H1 (cell line): ENCODE measurements at regions not wholly inside any gene's neighbourhood (a gene's known extent, or its start where the extent isn't known, plus 50 kb on each side); places are given as distances from the start of the nearest gene placed in this dataset.

Source experiments
- TF ChIP-seq, protein P1 (sequence below): fragments of 300-600 bp; sonication (generic); IDR thresholded peaks from 2 replicates; pipeline ENCODE4 v1.7.1; 2012; ENCODE audit warnings: low read length, moderate library complexity, mild to moderate bottlenecking, inconsistent platforms; ENCODE audit not compliant: insufficient replicate concordance

DNA sequence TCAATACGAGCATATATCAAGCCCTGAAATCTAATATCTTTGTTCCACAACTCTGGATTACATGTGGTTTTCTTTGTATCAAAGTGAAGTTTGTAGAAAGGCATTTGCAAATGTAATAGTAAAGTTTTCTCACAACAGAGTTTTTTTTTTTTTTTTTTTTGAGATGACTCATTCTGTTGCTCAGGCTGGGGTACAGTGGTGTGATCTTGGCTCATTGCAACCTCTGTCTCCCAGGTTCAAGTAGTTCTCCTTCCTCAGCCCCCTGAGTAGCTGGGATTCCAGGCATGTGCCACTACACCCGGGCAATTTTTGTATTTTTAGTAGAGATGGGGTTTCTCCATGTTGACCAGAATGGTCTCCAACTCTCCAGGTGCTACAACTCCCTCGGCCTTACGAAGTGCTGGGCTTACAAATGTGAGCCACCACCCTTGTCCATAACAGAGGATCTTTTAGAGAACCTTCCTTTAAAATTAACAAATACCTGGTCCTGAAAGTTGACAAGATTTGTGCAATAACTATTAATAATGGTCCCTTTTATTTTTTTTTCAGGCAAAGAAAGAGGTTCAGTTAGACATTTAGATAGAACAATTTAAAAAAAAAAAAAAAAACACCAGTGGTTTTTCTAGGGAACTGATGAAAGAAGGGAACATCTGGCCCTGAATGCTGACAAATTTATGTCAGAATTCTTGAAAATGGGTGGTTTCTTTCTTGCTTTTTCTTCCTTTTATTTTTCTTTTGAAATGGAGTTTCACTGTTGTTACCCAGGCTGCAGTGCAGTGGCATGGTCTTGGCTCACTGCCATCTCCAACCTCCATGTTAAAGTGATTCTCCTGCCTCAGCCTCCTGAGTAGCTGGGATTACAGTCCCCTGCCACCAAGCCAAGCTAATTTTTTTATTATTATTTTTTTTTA lies 278.5 kb downstream of the RPS4Y2 start (continued):
- TF ChIP-seq, protein P1, sequence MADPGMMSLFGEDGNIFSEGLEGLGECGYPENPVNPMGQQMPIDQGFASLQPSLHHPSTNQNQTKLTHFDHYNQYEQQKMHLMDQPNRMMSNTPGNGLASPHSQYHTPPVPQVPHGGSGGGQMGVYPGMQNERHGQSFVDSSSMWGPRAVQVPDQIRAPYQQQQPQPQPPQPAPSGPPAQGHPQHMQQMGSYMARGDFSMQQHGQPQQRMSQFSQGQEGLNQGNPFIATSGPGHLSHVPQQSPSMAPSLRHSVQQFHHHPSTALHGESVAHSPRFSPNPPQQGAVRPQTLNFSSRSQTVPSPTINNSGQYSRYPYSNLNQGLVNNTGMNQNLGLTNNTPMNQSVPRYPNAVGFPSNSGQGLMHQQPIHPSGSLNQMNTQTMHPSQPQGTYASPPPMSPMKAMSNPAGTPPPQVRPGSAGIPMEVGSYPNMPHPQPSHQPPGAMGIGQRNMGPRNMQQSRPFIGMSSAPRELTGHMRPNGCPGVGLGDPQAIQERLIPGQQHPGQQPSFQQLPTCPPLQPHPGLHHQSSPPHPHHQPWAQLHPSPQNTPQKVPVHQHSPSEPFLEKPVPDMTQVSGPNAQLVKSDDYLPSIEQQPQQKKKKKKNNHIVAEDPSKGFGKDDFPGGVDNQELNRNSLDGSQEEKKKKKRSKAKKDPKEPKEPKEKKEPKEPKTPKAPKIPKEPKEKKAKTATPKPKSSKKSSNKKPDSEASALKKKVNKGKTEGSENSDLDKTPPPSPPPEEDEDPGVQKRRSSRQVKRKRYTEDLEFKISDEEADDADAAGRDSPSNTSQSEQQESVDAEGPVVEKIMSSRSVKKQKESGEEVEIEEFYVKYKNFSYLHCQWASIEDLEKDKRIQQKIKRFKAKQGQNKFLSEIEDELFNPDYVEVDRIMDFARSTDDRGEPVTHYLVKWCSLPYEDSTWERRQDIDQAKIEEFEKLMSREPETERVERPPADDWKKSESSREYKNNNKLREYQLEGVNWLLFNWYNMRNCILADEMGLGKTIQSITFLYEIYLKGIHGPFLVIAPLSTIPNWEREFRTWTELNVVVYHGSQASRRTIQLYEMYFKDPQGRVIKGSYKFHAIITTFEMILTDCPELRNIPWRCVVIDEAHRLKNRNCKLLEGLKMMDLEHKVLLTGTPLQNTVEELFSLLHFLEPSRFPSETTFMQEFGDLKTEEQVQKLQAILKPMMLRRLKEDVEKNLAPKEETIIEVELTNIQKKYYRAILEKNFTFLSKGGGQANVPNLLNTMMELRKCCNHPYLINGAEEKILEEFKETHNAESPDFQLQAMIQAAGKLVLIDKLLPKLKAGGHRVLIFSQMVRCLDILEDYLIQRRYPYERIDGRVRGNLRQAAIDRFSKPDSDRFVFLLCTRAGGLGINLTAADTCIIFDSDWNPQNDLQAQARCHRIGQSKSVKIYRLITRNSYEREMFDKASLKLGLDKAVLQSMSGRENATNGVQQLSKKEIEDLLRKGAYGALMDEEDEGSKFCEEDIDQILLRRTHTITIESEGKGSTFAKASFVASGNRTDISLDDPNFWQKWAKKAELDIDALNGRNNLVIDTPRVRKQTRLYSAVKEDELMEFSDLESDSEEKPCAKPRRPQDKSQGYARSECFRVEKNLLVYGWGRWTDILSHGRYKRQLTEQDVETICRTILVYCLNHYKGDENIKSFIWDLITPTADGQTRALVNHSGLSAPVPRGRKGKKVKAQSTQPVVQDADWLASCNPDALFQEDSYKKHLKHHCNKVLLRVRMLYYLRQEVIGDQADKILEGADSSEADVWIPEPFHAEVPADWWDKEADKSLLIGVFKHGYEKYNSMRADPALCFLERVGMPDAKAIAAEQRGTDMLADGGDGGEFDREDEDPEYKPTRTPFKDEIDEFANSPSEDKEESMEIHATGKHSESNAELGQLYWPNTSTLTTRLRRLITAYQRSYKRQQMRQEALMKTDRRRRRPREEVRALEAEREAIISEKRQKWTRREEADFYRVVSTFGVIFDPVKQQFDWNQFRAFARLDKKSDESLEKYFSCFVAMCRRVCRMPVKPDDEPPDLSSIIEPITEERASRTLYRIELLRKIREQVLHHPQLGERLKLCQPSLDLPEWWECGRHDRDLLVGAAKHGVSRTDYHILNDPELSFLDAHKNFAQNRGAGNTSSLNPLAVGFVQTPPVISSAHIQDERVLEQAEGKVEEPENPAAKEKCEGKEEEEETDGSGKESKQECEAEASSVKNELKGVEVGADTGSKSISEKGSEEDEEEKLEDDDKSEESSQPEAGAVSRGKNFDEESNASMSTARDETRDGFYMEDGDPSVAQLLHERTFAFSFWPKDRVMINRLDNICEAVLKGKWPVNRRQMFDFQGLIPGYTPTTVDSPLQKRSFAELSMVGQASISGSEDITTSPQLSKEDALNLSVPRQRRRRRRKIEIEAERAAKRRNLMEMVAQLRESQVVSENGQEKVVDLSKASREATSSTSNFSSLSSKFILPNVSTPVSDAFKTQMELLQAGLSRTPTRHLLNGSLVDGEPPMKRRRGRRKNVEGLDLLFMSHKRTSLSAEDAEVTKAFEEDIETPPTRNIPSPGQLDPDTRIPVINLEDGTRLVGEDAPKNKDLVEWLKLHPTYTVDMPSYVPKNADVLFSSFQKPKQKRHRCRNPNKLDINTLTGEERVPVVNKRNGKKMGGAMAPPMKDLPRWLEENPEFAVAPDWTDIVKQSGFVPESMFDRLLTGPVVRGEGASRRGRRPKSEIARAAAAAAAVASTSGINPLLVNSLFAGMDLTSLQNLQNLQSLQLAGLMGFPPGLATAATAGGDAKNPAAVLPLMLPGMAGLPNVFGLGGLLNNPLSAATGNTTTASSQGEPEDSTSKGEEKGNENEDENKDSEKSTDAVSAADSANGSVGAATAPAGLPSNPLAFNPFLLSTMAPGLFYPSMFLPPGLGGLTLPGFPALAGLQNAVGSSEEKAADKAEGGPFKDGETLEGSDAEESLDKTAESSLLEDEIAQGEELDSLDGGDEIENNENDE = no peak
- TF ChIP-seq, all 59 proteins: peak for 0
